Transverse colon (tissue), 4 donors: ENCODE measurements at regions not wholly inside any gene's neighbourhood (a gene's known extent, or its start where the extent isn't known, plus 50 kb on each side); places are given as distances from the start of the nearest gene placed in this dataset.

ENCODE experiments used
- CTCF ChIP-seq, 5 experiments: fragments of 200-600 bp in 3 of 5; fragments of 450-650 bp in 2 of 5; sonication (generic) in 3 of 5; IDR thresholded peaks; 1 replicate in 2 of 5; 2 replicates in 3 of 5; pipeline ENCODE4 v1.5.1; 2016 to 2017; ENCODE audit warnings: antibody characterized with exemption in 5 of 5, inconsistent platforms in 3 of 5, mild to moderate bottlenecking in 2 of 5, moderate library complexity in 1 of 5
- EP300 ChIP-seq: sonication (generic); formaldehyde crosslinking; IDR thresholded peaks from one replicate; pipeline ENCODE4 v1.6.1; 2017; ENCODE audit warnings: antibody characterized with exemption, low read depth
- POLR2A ChIP-seq: fragments of 450-650 bp; IDR thresholded peaks from one replicate; pipeline ENCODE4 v1.6.1; 2016; ENCODE audit warnings: antibody characterized with exemption, mild to moderate bottlenecking, moderate library complexity
- POLR2AphosphoS5 ChIP-seq, 3 donors: sonication (generic); formaldehyde crosslinking; IDR thresholded peaks; one replicate each; pipeline ENCODE4 v1.6.1; 2016; ENCODE audit warnings: antibody characterized with exemption in 3 of 3

GRCh38 chr20:51176876-51177275 lies 154.0 kb upstream of the KCNG1 start:
- TF ChIP-seq EP300 (no peak), CTCF (IDR thresholded peaks at IDR 0.05) (no peak), POLR2A (no peak), POLR2AphosphoS5 (IDR thresholded peaks at IDR 0.05) (no peak)
